HFF-Myc (cell line): ENCODE measurements at regions not wholly inside any gene's neighbourhood (a gene's known extent, or its start where the extent isn't known, plus 50 kb on each side); places are given as distances from the start of the nearest gene placed in this dataset.

Source experiments
- DNase-seq: peaks from one replicate; pipeline ENCODE4 v3.0.0-alpha.2; 2011; ENCODE audit warnings: low read depth; ENCODE audit errors: extremely low read depth
- H3K4me3 ChIP-seq: replicated peaks from 2 replicates; pipeline ENCODE4 v1.5.1; 2011; ENCODE audit warnings: low read depth, mild to moderate bottlenecking, control low read depth, low read length
- CTCF ChIP-seq: IDR thresholded peaks from 2 replicates; pipeline ENCODE4 v1.5.1; 2012; ENCODE audit warnings: mild to moderate bottlenecking, low read depth, low read length, control low read depth; ENCODE audit errors: missing control alignments

- TF ChIP-seq CTCF: no peak
- H3K4me3 ChIP-seq: no peak overlapping the region
- DNase-seq: no peak
These were observed 400.8 kb downstream of the REEP3 start for GRCh38 chr10:63921908-63922467.

- H3K4me3 ChIP-seq: no peak overlapping the region
- no peak for TF ChIP-seq CTCF
- DNase-seq: no peak
These were observed 401.5 kb downstream of the REEP3 start for GRCh38 chr10:63922468-63923284.

- H3K4me3 ChIP-seq: no peak overlapping the region
- peak; percentile 2 for DNase-seq
- TF ChIP-seq CTCF: no peak
These were observed 408.7 kb downstream of the REEP3 start for GRCh38 chr10:63929831-63930467.

- DNase-seq: no peak
- H3K4me3 ChIP-seq: no peak overlapping the region
- TF ChIP-seq CTCF: no peak
These were observed 409.4 kb downstream of the REEP3 start for GRCh38 chr10:63930584-63930983.

- DNase-seq: no peak
- TF ChIP-seq CTCF: no peak
- no peak overlapping the region for H3K4me3 ChIP-seq
These were observed 414.5 kb downstream of the REEP3 start for GRCh38 chr10:63935705-63936104.

GRCh38 chr10:63940277-63940922 is 419.2 kb downstream of the REEP3 start:
- TF ChIP-seq CTCF: no peak
- H3K4me3 ChIP-seq: no peak overlapping the region
- no peak for DNase-seq
